Ovary (tissue), 7 donors: ENCODE measurements at regions not wholly inside any gene's neighbourhood (a gene's known extent, or its start where the extent isn't known, plus 50 kb on each side); places are given as distances from the start of the nearest gene placed in this dataset.

ENCODE experiments used
- DNase-seq, 5 donors: peaks; one replicate each; pipeline ENCODE4 v3.0.0-alpha.2; 2019 to 2020
- H3K27ac ChIP-seq, 2 donors: fragments of 200-600 bp; one replicate each; pipeline versions ENCODE4 v1.5.1 to v1.8.0; 2019 to 2022
- H3K27me3 ChIP-seq: fragments of 200-600 bp; one replicate; pipeline ENCODE4 v1.8.0; 2022
- H3K36me3 ChIP-seq: fragments of 200-600 bp; sonication (generic); one replicate; pipeline ENCODE4 v1.5.1; 2019
- H3K4me1 ChIP-seq: one replicate; pipeline ENCODE4 v1.8.1; 2013; ENCODE audit warnings: mild to moderate bottlenecking, moderate library complexity; ENCODE audit not compliant: insufficient read depth
- H3K4me3 ChIP-seq: fragments of 200-600 bp; sonication (generic); one replicate; pipeline ENCODE4 v1.5.1; 2017
- H3K9me3 ChIP-seq, 2 donors: fragments of 200-600 bp in 1 of 2; sonication (generic) in 1 of 2; one replicate each; pipeline versions ENCODE4 v1.5.1 to v1.8.1; 2013 to 2019; ENCODE audit warnings: mild to moderate bottlenecking in 1 of 2, moderate library complexity in 1 of 2
- CTCF ChIP-seq, 3 donors: fragments of 450-650 bp in 2 of 3; fragments of 200-600 bp in 1 of 3; IDR thresholded peaks; one replicate each; pipeline versions ENCODE4 v1.5.1 to v1.8.0; 2016 to 2022; ENCODE audit warnings: antibody characterized with exemption in 3 of 3, mild to moderate bottlenecking in 1 of 3
- EP300 ChIP-seq: sonication (generic); formaldehyde crosslinking; IDR thresholded peaks from one replicate; pipeline ENCODE4 v1.6.1; 2017; ENCODE audit warnings: antibody characterized with exemption
- POLR2A ChIP-seq: fragments of 450-650 bp; IDR thresholded peaks from one replicate; pipeline ENCODE4 v1.6.1; 2017; ENCODE audit warnings: antibody characterized with exemption, mild to moderate bottlenecking, moderate library complexity
- WGBS, 3 donors: extraction: QIAGEN DNeasy Blood & Tissue Kit in 1 of 3; methylation state at CpG; one replicate each; pipeline versions ENCODE4 v1.1.5 to v1.1.7; 2013 to 2017; 5-methylcytosine and 5-hydroxymethylcytosine counted together
- intact Hi-C, 4 donors: fragments of 100-400 bp; cut with DNase I; formaldehyde crosslinking; loops; one replicate each; pipeline versions ENCODE4 v1.11.0 to v1.15.1; 2022 to 2023
- donor health status: DM: no; HTN: no; CAD: no; lungs with moderate emphysema.
- donor health status: DM: no; HTN: no; CAD: no.
- donor health status: Bipolar disorder and iron deficiency.
- donor health status: DM: no; HTN: no; CAD: no.
- donor health status: DM: yes; HTN: yes; CAD: no.

- H3K4me3 ChIP-seq: no peak overlapping the region
- DNase-seq: no peak
- H3K36me3 ChIP-seq: no peaks in the 10 kb centered on the region
- no peaks in the 10 kb centered on the region for H3K9me3 ChIP-seq
- no peak for TF ChIP-seq CTCF (IDR thresholded peaks at IDR 0.05)
- TF ChIP-seq EP300: no peak
- no peak for TF ChIP-seq POLR2A
- H3K27ac ChIP-seq: no peak overlapping the region
- intact Hi-C loops: no loop called here
- WGBS, 3 donors: 91 to 94% (median 93%) methylated on average over 9 of the region's 9 CpGs
- H3K27me3 ChIP-seq: no peaks in the 10 kb centered on the region
- H3K4me1 ChIP-seq: peaks cover 3% of the 10 kb centered on the region
Measured at GRCh38 chr10:110357871-110358270, 53.2 kb upstream of the SMNDC1 start.

GRCh38 chr10:110358278-110358677, 53.6 kb upstream of the SMNDC1 start:
- Histone ChIP-seq H3K27ac (no peak overlapping the region), H3K9me3 (no peaks in the 10 kb centered on the region), H3K27me3 (no peaks in the 10 kb centered on the region), H3K36me3 (no peaks in the 10 kb centered on the region), H3K4me1 (peaks cover 3% of the 10 kb centered on the region), H3K4me3 (no peak overlapping the region)
- no peak for DNase-seq
- intact Hi-C loops: no loop called here
- TF ChIP-seq CTCF (IDR thresholded peaks at IDR 0.05): no peak
- no peak for TF ChIP-seq EP300
- TF ChIP-seq POLR2A: no peak
- 91 to 100% (median 97%) methylated on average over 1 of the region's 1 CpG for WGBS, 3 donors

- WGBS, 3 donors: 53 to 66% (median 66%) methylated on average over 7 of the region's 7 CpGs
- Histone ChIP-seq H3K27me3 (no peaks in the 10 kb centered on the region), H3K27ac (no peak overlapping the region), H3K4me3 (no peak overlapping the region), H3K4me1 (peaks cover 3% of the 10 kb centered on the region), H3K9me3 (no peaks in the 10 kb centered on the region), H3K36me3 (no peaks in the 10 kb centered on the region)
- no peak for TF ChIP-seq CTCF (IDR thresholded peaks at IDR 0.05)
- TF ChIP-seq POLR2A: no peak
- TF ChIP-seq EP300: no peak
- intact Hi-C loops: no loop called here
- no peak for DNase-seq
Measured at GRCh38 chr10:110358869-110359629, 54.3 kb upstream of the SMNDC1 start.

GRCh38 chr10:110360857-110361474, 56.2 kb upstream of the SMNDC1 start:
- Histone ChIP-seq H3K9me3 (no peaks in the 10 kb centered on the region), H3K4me1 (peaks cover 3% of the 10 kb centered on the region), H3K4me3 (no peak overlapping the region), H3K27ac (no peak overlapping the region), H3K36me3 (no peaks in the 10 kb centered on the region), H3K27me3 (no peaks in the 10 kb centered on the region)
- intact Hi-C loops: no loop called here
- no peak for DNase-seq
- TF ChIP-seq CTCF (IDR thresholded peaks at IDR 0.05) (no peak), POLR2A (no peak), EP300 (no peak)
- WGBS, 3 donors: 52 to 59% (median 53%) methylated on average over 5 of the region's 5 CpGs
